HG02870 (cell line): ENCODE measurements at regions not wholly inside any gene's neighbourhood (a gene's known extent, or its start where the extent isn't known, plus 50 kb on each side); places are given as distances from the start of the nearest gene placed in this dataset.
A peak's percentile ranks its signal among the peaks of the same experiment; 100 is the strongest.

Source experiments
- ATAC-seq: cut with Tn5 transposase; IDR thresholded peaks from one replicate; pipeline ENCODE4 v1.9.1; 2021; ENCODE audit warnings: mild to moderate bottlenecking, moderate library complexity; ENCODE audit not compliant: unreplicated experiment

DNA sequence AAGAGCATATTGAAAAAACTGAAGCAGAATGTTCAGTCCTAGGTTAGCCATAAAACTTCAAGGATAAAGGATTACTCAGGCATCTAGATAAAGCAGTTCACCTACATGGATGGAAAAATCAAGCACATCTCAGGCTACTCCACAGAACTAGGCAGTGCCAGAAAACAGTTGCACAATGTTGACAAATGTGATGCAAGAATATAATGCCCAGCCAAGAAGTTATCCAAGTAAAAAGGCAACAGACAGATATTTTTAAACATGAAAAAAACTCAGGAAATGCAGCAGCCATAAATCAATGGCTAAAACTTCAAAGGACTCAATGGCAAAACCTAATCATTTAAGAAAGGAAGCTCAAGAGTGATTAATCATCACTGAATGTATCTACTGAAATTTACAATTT lies 456.0 kb upstream of the FAM241A start:
- ATAC-seq = no peak

DNA sequence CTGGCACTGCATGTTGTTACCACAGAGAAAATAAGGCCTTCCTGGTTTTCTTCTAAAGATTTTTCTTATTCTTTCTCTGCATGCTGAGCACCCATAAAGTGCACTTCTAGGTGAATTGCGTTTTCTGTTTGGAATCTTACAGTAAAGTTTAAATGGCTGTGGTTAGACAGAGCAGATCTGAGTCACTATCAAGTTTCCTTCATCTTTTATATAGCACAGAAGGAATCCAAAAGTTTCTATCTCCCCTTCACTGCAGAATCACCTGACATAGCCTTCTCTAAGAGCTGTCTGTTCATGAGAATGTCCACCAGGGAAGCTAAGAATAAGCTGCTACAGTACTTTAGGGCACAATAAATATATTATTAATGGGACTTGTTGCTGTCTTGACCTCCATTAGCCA lies 455.5 kb upstream of the FAM241A start:
- ATAC-seq = no peak

DNA sequence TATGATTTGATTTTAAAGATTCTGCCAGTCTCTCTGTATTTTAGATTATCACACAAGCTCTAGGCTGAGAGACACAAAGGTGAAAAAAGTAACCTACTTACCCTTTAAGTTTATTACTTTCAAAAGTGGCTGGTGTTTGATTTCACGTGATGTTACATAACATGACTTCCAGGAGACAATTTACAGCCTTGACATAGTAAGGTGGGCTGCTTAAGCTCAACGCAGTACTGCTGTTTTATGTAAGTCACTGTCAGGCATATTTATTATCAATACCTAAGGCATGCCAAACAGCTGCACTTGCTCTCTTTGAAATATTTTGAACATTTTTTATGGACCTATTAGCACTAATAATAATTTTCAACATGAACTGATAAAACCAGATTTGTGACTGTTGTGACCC lies 451.5 kb upstream of the FAM241A start:
- ATAC-seq = no peak

DNA sequence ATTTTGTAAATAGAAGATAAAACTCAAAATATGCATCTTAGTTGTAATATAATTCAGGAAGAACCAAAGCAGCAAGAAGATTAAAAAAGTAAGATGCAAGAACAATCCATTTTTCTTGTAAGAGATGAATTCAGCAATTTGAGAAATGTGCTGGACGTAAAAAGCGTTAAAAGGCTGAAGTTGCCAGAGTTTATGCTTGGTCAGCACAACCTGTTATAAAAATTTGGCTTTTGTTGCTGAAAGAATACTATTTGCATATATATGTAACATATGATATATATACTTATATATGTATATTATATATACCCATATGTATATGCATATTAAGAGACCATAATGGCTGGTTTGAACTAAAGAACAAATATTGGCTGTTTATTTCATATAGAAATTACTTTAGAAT lies 449.6 kb upstream of the FAM241A start:
- no peak for ATAC-seq

DNA sequence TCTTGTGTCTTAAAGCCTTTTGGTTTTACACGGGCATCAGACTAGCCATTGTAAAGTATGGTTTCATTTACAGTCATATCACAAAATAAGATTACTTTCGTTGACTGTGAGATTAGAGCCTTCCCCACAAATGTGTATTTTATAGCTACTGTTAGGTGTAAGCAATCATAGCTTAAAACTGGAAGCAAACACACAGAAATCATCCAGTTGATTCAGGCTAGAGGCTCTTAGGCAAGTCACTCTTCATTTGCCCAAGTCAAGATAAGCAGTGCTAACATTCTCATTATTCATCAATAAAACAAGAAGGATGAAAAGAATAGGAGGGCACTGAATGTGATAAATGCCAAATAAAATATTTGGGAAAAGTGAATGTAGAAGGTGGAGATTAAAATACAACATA lies 448.7 kb upstream of the FAM241A start:
- peak; percentile 51 for ATAC-seq

DNA sequence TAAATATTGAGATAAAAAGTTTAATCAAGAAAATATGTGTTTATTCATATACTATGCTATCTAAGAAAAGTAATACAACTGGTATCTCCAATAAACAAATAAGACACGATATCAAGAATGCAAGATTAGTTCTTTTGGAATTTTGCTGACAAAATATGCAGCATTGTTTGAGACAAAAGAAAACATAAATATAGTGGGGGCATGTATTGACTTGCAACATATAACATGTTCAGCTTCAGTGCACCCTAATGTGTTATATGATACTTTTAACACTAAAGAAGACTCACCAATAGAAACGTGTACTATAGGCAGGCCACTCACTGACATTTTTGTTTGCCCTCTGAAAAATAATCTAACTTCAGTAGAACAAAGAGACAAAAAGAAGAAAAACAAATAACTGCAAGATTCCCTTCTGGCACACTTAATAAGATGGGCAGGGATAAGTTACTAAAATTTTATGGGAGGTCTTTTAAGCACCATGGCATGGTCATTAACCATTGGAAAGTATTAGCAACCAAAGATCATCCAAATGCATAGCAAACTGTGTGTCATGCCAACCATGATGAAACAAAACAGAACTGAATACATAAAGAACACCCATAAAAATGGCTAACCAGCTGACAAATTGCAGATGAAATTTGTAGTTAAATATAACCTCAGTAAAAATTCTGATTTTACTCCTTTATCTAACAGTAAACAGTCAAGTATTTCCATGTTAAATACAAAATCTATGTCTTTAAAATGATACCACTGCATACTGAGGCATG lies 447.9 kb upstream of the FAM241A start:
- ATAC-seq = no peak

DNA sequence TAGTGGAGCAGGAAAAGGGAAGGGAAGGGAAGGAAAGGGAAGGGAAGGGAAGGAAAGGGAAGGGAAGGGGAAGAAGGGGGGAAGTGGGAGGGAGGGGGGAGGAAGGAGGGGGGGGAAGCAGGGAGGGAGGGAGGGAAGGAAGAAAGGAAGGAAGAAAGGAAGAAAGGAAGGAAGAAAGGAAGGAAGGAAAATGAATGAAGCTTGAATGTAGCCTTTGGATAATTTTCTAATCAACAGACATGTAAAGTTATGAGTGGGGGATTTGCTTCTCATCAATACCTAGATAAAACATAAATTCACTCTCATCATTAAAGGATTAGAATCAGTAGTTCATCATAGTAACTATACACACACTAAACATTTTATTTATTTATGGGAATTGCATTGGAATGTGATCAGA lies 446.9 kb upstream of the FAM241A start:
- ATAC-seq = no peak

DNA sequence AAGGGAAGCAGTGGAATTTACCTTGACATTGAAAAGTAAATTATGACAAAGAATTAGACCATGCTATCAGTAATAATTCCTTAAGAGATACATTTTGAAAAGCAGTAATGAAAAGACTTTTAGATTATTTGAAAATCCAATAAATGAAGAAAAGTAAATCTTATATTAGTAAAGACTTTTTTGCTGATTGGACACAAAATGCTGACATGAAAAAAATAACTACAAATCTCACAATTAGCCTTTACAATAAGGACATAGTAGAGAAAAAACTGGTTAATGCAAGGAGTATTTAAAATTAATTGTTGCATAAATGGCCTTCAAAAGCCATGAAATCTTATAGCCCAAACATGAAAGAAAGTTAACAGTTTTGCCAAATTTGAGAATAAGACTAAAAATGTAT lies 446.1 kb upstream of the FAM241A start:
- ATAC-seq = no peak

DNA sequence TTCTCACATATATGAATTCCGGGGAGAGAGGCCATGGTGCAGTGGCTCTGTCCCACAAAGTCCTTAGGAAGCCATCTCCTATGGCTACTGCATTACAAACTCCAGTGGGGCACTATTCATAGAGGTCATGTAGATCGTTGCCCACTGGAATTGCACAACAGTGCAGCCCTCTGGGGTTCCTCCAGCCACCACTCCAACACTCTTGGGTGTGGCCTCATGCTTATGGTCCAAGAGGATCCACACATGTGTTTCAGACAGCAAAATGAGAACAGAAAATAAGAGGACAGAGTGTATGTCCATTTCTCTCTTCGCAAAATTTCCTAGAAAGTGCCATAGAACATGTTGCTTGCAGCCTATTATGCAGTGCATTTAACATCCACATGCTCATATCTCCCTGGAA lies 444.2 kb upstream of the FAM241A start:
- ATAC-seq = no peak

DNA sequence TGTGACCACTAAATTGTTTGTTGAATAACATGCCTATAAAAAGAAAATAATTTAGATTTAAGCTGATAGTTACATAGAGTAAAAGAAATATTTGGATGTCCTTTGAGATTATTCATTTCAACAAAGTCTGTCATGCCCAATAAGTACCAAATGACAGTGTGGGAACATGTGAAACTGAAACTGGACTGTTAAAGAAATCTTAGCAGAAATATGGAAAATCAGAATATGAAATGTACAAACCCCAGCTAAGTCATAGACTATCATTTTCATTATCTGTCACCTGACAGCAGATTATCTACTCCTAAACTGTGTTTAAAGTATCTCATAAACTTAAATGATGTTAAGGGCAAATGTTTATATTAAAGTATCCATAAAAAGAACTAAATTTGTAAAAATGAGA lies 437.8 kb upstream of the FAM241A start:
- ATAC-seq = no peak

DNA sequence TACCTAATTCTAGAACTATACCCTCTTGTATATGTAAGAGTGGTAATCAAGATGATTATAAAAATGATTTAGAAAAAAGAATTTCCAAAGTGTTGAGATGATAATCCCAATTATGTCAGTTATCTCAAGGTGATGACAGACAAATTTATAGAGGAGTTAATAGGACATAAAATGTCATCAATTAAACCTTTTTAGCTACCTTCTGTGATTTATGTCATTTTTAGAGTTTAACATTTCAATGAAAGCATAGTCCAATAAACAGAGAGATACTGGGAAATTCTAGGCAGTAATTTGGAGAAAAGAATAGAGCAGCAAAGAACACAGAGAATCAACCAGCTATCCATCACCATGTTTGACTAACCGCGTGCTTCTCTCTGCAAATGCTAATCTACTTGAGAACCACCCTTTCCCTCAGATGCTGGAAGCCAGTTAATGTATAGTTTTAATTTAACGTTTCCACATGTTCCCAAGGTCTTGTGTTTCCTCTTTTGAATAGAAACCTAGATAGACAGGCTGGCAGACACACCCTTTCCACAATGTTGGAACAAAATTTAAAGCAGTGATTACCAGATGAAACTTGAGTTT lies 433.1 kb upstream of the FAM241A start:
- ATAC-seq = no peak

DNA sequence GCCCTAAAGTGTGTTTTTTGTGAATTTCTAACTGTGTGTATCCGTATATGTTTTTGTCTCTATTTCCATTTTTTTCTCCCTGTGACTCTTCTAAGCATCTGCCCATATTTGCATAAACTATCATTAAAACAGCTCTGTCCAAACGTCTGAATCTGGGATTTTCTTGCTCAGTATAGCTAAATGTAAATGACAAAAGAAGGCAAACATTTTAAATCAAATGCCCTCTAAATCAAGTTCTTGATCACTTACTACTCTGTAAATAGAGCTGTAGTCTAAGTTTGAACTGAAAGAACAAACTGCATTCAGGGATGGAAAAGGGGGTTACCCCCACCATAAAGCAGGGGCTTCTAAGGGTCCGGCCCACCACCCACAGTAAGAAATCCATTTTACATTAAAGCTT lies 432.0 kb upstream of the FAM241A start:
- ATAC-seq = no peak

DNA sequence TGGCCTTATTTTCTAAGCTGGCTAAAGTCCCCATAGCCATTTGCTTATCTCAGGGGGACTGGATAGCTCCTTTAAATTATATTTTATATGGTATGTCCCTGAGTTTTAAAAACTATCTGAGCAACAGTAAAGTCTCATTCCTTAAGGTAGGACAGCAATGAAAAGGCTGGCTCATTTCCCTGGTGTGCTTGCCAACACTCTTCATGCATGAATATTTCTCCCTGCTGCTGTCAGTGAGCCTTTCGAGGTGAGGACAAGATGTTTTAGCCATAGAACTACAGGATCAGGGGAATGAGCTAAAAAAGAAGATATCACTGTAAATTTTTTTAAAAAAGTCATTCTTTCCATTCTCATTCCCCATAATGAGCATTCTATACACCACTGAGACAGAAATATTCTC lies 427.3 kb upstream of the FAM241A start:
- no peak for ATAC-seq

DNA sequence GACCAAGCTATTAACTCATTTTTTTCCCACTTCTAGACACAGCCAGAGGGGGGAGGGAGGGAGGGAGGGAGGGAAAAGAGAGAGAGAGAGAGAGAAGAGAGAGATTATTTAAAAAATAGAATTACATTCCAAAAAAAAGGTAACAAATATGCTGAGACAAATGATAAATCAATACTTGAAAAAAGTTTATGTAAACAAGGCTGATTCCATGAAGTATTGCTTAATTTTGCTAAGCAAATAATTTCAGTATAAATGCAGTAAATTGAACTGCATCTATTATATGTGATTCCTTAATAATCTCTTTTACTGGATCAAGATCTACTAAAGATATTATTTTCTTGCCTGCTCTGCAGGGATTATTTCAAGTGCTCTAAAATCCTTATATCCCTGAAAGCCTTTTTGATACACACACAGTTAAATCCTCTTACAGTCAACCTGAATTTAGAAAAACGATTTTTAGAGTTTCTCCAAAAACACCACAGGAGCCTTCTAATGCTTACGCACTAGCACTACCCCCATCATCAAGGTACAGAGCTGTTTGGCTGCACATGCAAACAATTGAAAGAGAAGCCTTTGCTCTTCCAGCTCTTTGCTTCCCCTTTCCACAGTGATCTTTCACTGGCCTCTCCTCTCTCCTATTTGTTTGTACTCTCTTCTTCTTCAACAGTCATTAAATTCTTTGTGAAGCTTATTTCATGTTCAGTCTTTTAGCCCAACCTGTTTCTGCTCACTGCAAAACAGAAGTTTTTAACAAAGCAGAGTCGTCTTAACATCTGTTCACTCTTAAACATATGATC lies 426.3 kb upstream of the FAM241A start:
- no peak for ATAC-seq

DNA sequence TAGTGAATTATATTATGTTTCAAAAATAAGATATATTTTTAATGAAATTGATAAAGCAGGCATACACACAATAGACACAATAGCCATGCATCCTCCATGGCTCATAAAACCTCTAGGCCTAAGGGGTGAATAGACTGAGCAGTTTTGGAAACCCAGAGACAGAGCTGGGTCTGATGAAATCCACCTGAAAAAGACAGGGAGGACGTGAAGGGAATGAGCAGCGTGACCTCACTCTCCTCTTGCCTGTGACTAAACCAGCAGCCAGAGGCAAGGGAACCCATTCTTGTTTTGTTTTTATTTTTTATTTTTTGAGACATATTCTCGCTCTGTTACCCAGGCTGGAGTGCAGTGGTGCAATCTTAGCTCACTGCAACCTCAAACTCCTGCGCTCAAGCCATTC lies 424.4 kb upstream of the FAM241A start:
- no peak for ATAC-seq

DNA sequence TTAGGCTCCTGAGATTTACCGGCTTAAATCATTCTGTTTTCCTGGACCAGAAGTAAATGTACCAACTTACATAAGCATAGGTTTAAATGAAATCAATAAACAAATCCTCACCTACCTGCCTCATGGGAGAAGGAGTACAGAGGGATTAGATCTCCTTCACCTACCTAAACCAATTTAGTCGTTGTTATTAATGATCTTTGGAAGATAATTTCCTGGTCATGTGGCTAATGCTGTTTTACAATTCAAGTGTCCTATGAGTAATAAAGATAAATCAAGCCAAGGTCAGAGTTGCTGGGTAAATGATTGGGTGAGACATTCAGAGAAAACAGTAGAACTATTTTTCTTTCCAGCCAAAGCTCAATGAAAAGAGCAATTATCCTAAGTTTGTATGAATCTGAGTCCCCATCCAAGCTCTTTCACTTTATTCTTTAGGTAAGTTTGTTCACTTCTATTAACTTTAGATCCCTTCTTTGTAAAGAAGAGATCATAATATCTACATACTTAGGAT lies 423.0 kb upstream of the FAM241A start:
- no peak for ATAC-seq

DNA sequence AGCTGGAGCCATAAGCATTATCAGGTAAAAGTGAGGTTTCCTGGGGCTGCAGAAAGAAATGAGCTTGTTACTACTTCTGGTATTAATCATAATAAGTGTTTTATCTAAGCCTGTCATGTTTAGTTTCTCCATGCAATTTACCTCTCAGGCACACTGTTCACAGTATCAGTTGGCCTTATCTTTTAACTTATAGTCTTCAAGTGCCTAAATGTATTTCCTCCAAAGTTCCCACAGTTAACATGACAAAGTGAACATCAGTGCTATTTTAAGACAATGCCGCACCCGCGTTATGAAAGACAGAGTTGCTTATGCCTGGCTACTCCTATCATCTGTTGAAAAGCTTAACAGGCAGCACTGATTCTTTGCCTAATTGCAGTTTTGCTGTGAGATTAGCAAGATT lies 408.7 kb upstream of the FAM241A start:
- no peak for ATAC-seq

DNA sequence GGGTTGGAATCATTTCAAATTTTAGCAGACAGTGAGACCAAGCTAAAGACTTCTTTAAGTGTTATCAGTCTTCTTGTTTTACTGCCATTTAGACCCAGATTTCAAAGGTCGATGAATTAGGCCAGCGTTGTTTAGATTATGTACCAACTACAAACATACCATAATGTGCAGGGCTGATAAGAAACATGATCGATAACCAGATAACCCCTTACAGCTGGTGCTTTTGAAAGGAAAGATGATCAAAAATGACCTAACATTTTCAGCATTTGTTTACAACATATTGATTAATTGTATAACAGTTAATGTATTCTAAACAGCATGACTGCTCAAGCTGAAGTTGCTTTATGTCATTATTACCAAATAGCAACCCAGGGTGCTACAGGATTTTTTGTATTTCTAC lies 400.4 kb upstream of the FAM241A start:
- ATAC-seq = no peak

DNA sequence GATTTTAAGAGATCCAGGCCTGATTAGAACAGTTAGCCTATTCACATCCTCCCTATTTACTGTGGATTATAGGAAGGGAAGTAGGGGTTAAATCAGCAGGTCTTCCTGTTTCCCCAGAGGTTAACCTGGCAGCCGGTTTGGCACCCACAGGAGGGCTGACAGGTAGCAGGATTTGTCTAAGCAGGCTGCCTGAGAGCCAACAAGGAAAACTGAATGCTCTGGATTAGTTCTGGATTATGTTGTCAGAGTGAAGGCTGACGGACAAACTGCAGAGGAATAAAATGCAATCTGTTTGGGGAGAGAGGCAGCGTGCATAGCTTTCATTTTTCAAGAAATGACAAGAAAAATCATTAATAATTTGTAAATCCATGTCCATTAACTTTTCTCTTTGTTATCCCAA lies 397.1 kb upstream of the FAM241A start:
- no peak for ATAC-seq

DNA sequence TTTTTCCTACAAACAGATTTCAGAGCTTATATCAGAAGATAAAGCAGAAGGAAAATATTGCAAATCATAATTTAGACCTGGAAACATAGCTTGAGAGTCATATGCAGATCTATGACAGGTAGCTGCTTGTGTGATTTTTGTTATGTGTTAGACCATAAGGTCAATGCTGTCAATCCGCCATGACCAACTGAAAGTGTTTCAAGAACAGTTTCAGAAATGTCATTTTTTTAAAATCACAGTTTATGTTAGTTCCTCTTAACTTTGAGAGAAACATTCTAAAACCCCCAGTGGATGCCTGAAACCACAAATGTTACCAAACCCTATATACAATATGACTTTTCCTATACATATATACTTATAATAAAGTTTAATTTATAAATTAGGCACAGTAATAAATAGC lies 391.3 kb upstream of the FAM241A start:
- peak; percentile 63 for ATAC-seq

DNA sequence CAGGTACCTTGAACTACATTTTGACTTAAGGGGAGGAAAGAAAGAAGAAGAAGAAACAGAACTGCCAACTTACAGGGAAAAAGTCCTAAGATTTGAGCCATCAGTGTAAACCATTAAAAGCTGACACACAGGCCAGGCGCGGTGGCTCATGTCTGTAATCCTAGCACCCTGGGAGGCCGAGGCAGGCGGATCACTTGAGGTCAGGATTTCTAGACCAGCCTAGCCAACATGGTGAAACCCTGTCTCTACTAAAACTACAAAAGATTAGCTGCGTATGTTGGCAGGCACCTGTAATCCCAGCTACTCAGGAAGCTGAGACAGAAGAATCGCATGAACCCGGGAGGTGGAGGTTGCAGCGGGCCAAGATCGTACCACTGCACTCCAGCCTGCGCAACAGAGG lies 389.7 kb upstream of the FAM241A start:
- no peak for ATAC-seq

DNA sequence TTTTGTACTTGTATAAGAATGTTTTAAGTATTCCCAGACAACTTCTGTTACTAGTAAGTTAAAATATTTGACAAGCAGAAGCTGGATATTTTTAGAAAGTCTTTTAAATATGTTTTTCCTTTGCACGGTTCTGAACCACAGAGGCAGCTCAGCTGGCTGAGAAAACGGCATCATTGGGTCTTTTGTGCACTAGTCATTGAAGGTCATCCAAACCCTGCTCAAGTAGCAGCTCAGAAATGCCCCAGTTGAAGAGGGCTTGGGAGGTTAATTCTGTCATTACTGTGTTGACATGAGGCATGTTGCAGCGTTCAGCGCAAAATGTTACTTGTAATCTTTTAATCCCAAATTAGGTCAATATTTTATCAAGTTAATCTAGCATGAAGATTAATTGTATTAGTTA lies 383.7 kb upstream of the FAM241A start:
- ATAC-seq = no peak
